ENCODE measurements at regions not wholly inside any gene's neighbourhood (a gene's known extent, or its start where the extent isn't known, plus 50 kb on each side); places are given as distances from the start of the nearest gene placed in this dataset.

DNA sequence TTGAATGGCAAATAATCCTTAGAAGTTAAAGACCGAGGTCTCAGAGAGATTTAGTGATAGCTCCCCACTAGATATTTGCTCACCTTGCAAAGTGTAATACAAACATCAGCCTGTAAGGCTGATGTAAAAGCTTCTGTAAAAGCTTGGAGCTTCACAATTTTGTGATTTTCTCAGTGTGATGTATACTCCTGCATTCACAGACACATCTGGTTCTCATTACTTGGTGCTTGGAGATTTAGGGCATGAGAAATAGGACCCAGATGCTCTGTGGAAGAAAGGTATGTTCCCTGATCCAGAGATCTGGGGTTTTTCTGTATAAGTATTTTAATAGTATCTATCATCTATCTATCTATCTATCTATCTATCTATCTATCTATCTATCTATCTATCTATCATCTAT lies 1664.3 kb downstream of the C4orf33 start:
- TF ChIP-seq SP1 (IDR thresholded peaks at IDR 0.05) (no peak), SUZ12 (IDR thresholded peaks at IDR 0.05) (no peak), FOXM1 (IDR thresholded peaks at IDR 0.05; ENCODE audit: borderline replicate concordance) (no peak), TARDBP (IDR thresholded peaks at IDR 0.05) (no peak), ARNT (IDR thresholded peaks at IDR 0.05) (no peak), ZNF384 (IDR thresholded peaks at IDR 0.05) (no peak)

Data from HEK293T (cell line).